MM.1S (cell line): ENCODE measurements at regions not wholly inside any gene's neighbourhood (a gene's known extent, or its start where the extent isn't known, plus 50 kb on each side); places are given as distances from the start of the nearest gene placed in this dataset.
"Not testable (repeated sequence)": the region's sequence is repeated elsewhere in the genome, so short reads cannot be mapped to it uniquely, and the experiment has no call there.

Experiments
- DNase-seq: peaks from one replicate; pipeline ENCODE4 v3.0.0-alpha.2; 2015
- H2AFZ ChIP-seq: fragments of 300-600 bp; sonication (generic); 2 replicates; pipeline ENCODE4 v1.6.0; 2016; ENCODE audit warnings: antibody characterized with exemption, low read length
- H3F3A ChIP-seq: fragments of 300-600 bp; sonication (generic); 2 replicates; pipeline ENCODE4 v1.6.1; 2016; ENCODE audit warnings: mild to moderate bottlenecking, antibody characterized with exemption, low read length, moderate library complexity, mixed read lengths; ENCODE audit not compliant: insufficient read depth
- H3K27ac ChIP-seq: fragments of 300-600 bp; sonication (generic); 2 replicates; pipeline ENCODE4 v1.5.1; 2016; ENCODE audit warnings: mild to moderate bottlenecking, low read length
- H3K27me3 ChIP-seq: fragments of 300-600 bp; sonication (generic); replicated peaks from 2 replicates; pipeline ENCODE4 v1.6.0; 2016; ENCODE audit warnings: low read length; ENCODE audit not compliant: insufficient read depth
- H3K36me3 ChIP-seq: fragments of 300-600 bp; sonication (generic); replicated peaks from 2 replicates; pipeline ENCODE4 v1.6.1; 2016; ENCODE audit warnings: mild to moderate bottlenecking, low read length, mixed read lengths; ENCODE audit not compliant: insufficient read depth
- H3K4me1 ChIP-seq: fragments of 300-600 bp; sonication (generic); 2 replicates; pipeline ENCODE4 v1.6.1; 2016; ENCODE audit warnings: low read length, mixed read lengths
- H3K4me2 ChIP-seq: fragments of 300-600 bp; sonication (generic); 2 replicates; pipeline ENCODE4 v1.6.0; 2016; ENCODE audit warnings: low read depth, low read length
- H3K4me3 ChIP-seq: fragments of 300-600 bp; sonication (generic); 2 replicates; pipeline ENCODE4 v1.5.1; 2016; ENCODE audit warnings: low read length, mixed read lengths
- H3K79me2 ChIP-seq: fragments of 300-600 bp; sonication (generic); 2 replicates; pipeline ENCODE4 v1.6.1; 2016; ENCODE audit warnings: mixed run types, low read length, mixed read lengths
- H3K9ac ChIP-seq: fragments of 300-600 bp; sonication (generic); 2 replicates; pipeline ENCODE4 v1.6.1; 2016; ENCODE audit warnings: low read length, mixed read lengths
- H3K9me2 ChIP-seq: fragments of 300-600 bp; sonication (generic); replicated peaks from 2 replicates; pipeline ENCODE4 v1.6.1; 2016; ENCODE audit warnings: mild to moderate bottlenecking, low read length, mixed read lengths; ENCODE audit not compliant: insufficient read depth
- H3K9me3 ChIP-seq: fragments of 300-600 bp; sonication (generic); replicated peaks from 2 replicates; pipeline ENCODE4 v1.6.1; 2016; ENCODE audit warnings: mild to moderate bottlenecking, low read length, mixed read lengths; ENCODE audit not compliant: insufficient read depth
- H4K20me1 ChIP-seq: fragments of 300-600 bp; sonication (generic); 2 replicates; pipeline ENCODE4 v1.6.1; 2016; ENCODE audit warnings: mild to moderate bottlenecking, low read length, moderate library complexity, mixed read lengths; ENCODE audit not compliant: insufficient read depth
- CTCF ChIP-seq: fragments of 300-600 bp; sonication (generic); IDR thresholded peaks from 2 replicates; pipeline ENCODE4 v1.5.1; 2016; ENCODE audit warnings: antibody characterized with exemption, low read length, mixed read lengths
- EZH2 ChIP-seq: fragments of 300-600 bp; sonication (generic); optimal IDR thresholded peaks from 2 replicates; pipeline ENCODE3; 2017; ENCODE audit warnings: low read depth, mild to moderate bottlenecking, antibody characterized with exemption, low read length, mixed read lengths
- EZH2phosphoT487 ChIP-seq: fragments of 300-600 bp; sonication (generic); IDR thresholded peaks from 2 replicates; pipeline ENCODE4 v1.6.1; 2018; ENCODE audit warnings: antibody characterized with exemption, low read length

- H3K27ac ChIP-seq = no peak overlapping the region
- H3K36me3 ChIP-seq = no peaks in the 10 kb centered on the region
- H4K20me1 ChIP-seq = no peaks in the 10 kb centered on the region
- no peaks in the 10 kb centered on the region for H3K79me2 ChIP-seq
- no peaks in the 10 kb centered on the region for H3K4me1 ChIP-seq
- H3K27me3 ChIP-seq = no peaks in the 10 kb centered on the region
- no peaks in the 10 kb centered on the region for H3K9me3 ChIP-seq
- no peak overlapping the region for H2AFZ ChIP-seq
- no peaks in the 10 kb centered on the region for H3K9me2 ChIP-seq
- no peak for DNase-seq
- no peak overlapping the region for H3K4me2 ChIP-seq
- TF ChIP-seq EZH2 (no peak), EZH2phosphoT487 (no peak), CTCF (no peak)
- H3K4me3 ChIP-seq = no peak overlapping the region
- H3K9ac ChIP-seq = no peak overlapping the region
- no peaks in the 10 kb centered on the region for H3F3A ChIP-seq
These were observed 300.6 kb upstream of the TMEM132C start for GRCh38 chr12:127966331-127966730.

- Histone ChIP-seq H3K27me3 (no peaks in the 10 kb centered on the region), H3K9me2 (no peaks in the 10 kb centered on the region), H3K79me2 (no peaks in the 10 kb centered on the region), H3K4me2 (no peak overlapping the region), H3K4me3 (no peak overlapping the region), H3F3A (no peaks in the 10 kb centered on the region), H3K27ac (no peak overlapping the region), H3K9ac (no peak overlapping the region), H2AFZ (no peak overlapping the region), H3K36me3 (no peaks in the 10 kb centered on the region), H3K4me1 (no peaks in the 10 kb centered on the region), H4K20me1 (no peaks in the 10 kb centered on the region), H3K9me3 (no peaks in the 10 kb centered on the region)
- DNase-seq = no peak
- TF ChIP-seq EZH2 = no peak
- no peak for TF ChIP-seq EZH2phosphoT487
- TF ChIP-seq CTCF = no peak
These were observed 296.5 kb upstream of the TMEM132C start for GRCh38 chr12:127970491-127970890.

- Histone ChIP-seq H3K9ac (no peak overlapping the region), H2AFZ (no peak overlapping the region), H3K79me2 (no peaks in the 10 kb centered on the region), H3K4me3 (no peak overlapping the region), H4K20me1 (no peaks in the 10 kb centered on the region), H3K4me1 (no peaks in the 10 kb centered on the region), H3K27ac (no peak overlapping the region), H3F3A (no peaks in the 10 kb centered on the region), H3K27me3 (no peaks in the 10 kb centered on the region), H3K36me3 (no peaks in the 10 kb centered on the region), H3K9me3 (no peaks in the 10 kb centered on the region), H3K4me2 (no peak overlapping the region), H3K9me2 (no peaks in the 10 kb centered on the region)
- DNase-seq = no peak
- TF ChIP-seq EZH2phosphoT487 (no peak), EZH2 (no peak), CTCF (no peak)
These were observed 286.4 kb upstream of the TMEM132C start for GRCh38 chr12:127980585-127980984.

- Histone ChIP-seq H3K9me2 (no peaks in the 10 kb centered on the region), H3F3A (no peaks in the 10 kb centered on the region), H3K27me3 (no peaks in the 10 kb centered on the region), H3K4me3 (no peak overlapping the region), H3K79me2 (no peaks in the 10 kb centered on the region), H3K27ac (no peak overlapping the region), H3K9ac (no peak overlapping the region), H3K4me2 (no peak overlapping the region), H3K4me1 (no peaks in the 10 kb centered on the region), H3K9me3 (no peaks in the 10 kb centered on the region), H4K20me1 (no peaks in the 10 kb centered on the region), H3K36me3 (no peaks in the 10 kb centered on the region), H2AFZ (no peak overlapping the region)
- DNase-seq = no peak
- no peak for TF ChIP-seq EZH2
- TF ChIP-seq CTCF = no peak
These were observed 285.1 kb upstream of the TMEM132C start for GRCh38 chr12:127981875-127982274.

- not testable (repeated sequence) for H3K36me3 ChIP-seq, H3K9me3 ChIP-seq, H3K9me2 ChIP-seq, H3K79me2 ChIP-seq, H4K20me1 ChIP-seq, H3K4me2 ChIP-seq, H3F3A ChIP-seq, DNase-seq, H3K4me3 ChIP-seq, H3K27me3 ChIP-seq, H3K9ac ChIP-seq, H3K4me1 ChIP-seq, H2AFZ ChIP-seq, H3K27ac ChIP-seq
These were observed 283.7 kb upstream of the TMEM132C start for GRCh38 chr12:127983213-127983791.
